Inflammatory macrophage treated with lipopolysaccharide for 1 hour (primary cell): ENCODE measurements at regions not wholly inside any gene's neighbourhood (a gene's known extent, or its start where the extent isn't known, plus 50 kb on each side); places are given as distances from the start of the nearest gene placed in this dataset.
"Not testable (repeated sequence)": the region's sequence is repeated elsewhere in the genome, so short reads cannot be mapped to it uniquely, and the experiment has no call there.

Experiments
- DNase-seq, 2 donors: peaks; one replicate each; pipeline ENCODE4 v3.0.0-alpha.2; 2020 to 2022

- DNase-seq: no peak
These were observed 72.6 kb upstream of the VWC2 start for GRCh38 chr7:49700841-49701240.

GRCh38 chr7:49702099-49702498 is 71.3 kb upstream of the VWC2 start:
- no peak for DNase-seq

GRCh38 chr7:49703337-49703736 is 70.1 kb upstream of the VWC2 start:
- no peak for DNase-seq

GRCh38 chr7:49703881-49704280 is 69.6 kb upstream of the VWC2 start:
- DNase-seq: no peak

GRCh38 chr7:49706106-49706505 is 67.3 kb upstream of the VWC2 start:
- DNase-seq: no peak

- no peak for DNase-seq
These were observed 65.5 kb upstream of the VWC2 start for GRCh38 chr7:49707891-49708290.

- no peak for DNase-seq
These were observed 64.8 kb upstream of the VWC2 start for GRCh38 chr7:49708590-49708989.

- not testable (repeated sequence) for DNase-seq
These were observed 62.2 kb upstream of the VWC2 start for GRCh38 chr7:49711072-49711723.

GRCh38 chr7:49714182-49714581 is 59.3 kb upstream of the VWC2 start:
- no peak for DNase-seq

- DNase-seq: no peak
These were observed 58.0 kb upstream of the VWC2 start for GRCh38 chr7:49715486-49715885.

- no peak for DNase-seq
These were observed 55.9 kb upstream of the VWC2 start for GRCh38 chr7:49717547-49717946.

GRCh38 chr7:49718760-49719159 is 54.7 kb upstream of the VWC2 start:
- DNase-seq: no peak

GRCh38 chr7:49721441-49721840 is 52.0 kb upstream of the VWC2 start:
- DNase-seq: no peak
